HG03521 (cell line): ENCODE measurements at regions not wholly inside any gene's neighbourhood (a gene's known extent, or its start where the extent isn't known, plus 50 kb on each side); places are given as distances from the start of the nearest gene placed in this dataset.

ENCODE experiments used
- ATAC-seq: cut with Tn5 transposase; IDR thresholded peaks from one replicate; pipeline ENCODE4 v1.9.1; 2021; ENCODE audit warnings: mild to moderate bottlenecking, moderate library complexity; ENCODE audit not compliant: unreplicated experiment

- ATAC-seq = no peak
Observed at GRCh38 chr13:106384516-106384915, 150.9 kb downstream of the EFNB2 start.

- ATAC-seq = no peak
Observed at GRCh38 chr13:106383791-106384190, 151.7 kb downstream of the EFNB2 start.

- ATAC-seq = no peak
Observed at GRCh38 chr13:106382534-106382933, 152.9 kb downstream of the EFNB2 start.

- no peak for ATAC-seq
Observed at GRCh38 chr13:106381091-106381490, 154.4 kb downstream of the EFNB2 start.

GRCh38 chr13:106377931-106378662 lies 157.4 kb downstream of the EFNB2 start:
- no peak for ATAC-seq

- ATAC-seq = no peak
Observed at GRCh38 chr13:106377341-106377740, 158.1 kb downstream of the EFNB2 start.

GRCh38 chr13:106376401-106377112 lies 158.9 kb downstream of the EFNB2 start:
- ATAC-seq = no peak

GRCh38 chr13:106375085-106375484 lies 160.4 kb downstream of the EFNB2 start:
- no peak for ATAC-seq

- no peak for ATAC-seq
Observed at GRCh38 chr13:106374631-106375030, 160.8 kb downstream of the EFNB2 start.

- ATAC-seq = peak; percentile 52
Observed at GRCh38 chr13:106373989-106374572, 161.4 kb downstream of the EFNB2 start.

GRCh38 chr13:106373304-106373988 lies 162.0 kb downstream of the EFNB2 start:
- peak; percentile 47 for ATAC-seq

GRCh38 chr13:106372199-106373155 lies 163.0 kb downstream of the EFNB2 start:
- ATAC-seq = peak; percentile 40

- no peak for ATAC-seq
Observed at GRCh38 chr13:106371024-106371423, 164.4 kb downstream of the EFNB2 start.

GRCh38 chr13:106369858-106370257 lies 165.6 kb downstream of the EFNB2 start:
- no peak for ATAC-seq

GRCh38 chr13:106369091-106369490 lies 166.4 kb downstream of the EFNB2 start:
- ATAC-seq = no peak

GRCh38 chr13:106367361-106367971 lies 168.0 kb downstream of the EFNB2 start:
- ATAC-seq = no peak

GRCh38 chr13:106362707-106363106 lies 172.8 kb downstream of the EFNB2 start:
- ATAC-seq = no peak

GRCh38 chr13:106361621-106362020 lies 173.8 kb downstream of the EFNB2 start:
- ATAC-seq = no peak

- no peak for ATAC-seq
Observed at GRCh38 chr13:106357198-106357597, 178.3 kb downstream of the EFNB2 start.

- no peak for ATAC-seq
Observed at GRCh38 chr13:106355866-106356265, 179.6 kb downstream of the EFNB2 start.
